OCI-M2 (cell line): ENCODE measurements at regions not wholly inside any gene's neighbourhood (a gene's known extent, or its start where the extent isn't known, plus 50 kb on each side); places are given as distances from the start of the nearest gene placed in this dataset.

Source experiments
- DNase-seq: peaks from one replicate; lab custom pipeline; 2025; ENCODE audit not compliant: unreplicated experiment; lab: John Stamatoyannopoulos, UW

- DNase-seq, result no peak
Observed at GRCh38 chr2:81937944-81938343, 1633.4 kb upstream of the LRRTM1 start.

DNA sequence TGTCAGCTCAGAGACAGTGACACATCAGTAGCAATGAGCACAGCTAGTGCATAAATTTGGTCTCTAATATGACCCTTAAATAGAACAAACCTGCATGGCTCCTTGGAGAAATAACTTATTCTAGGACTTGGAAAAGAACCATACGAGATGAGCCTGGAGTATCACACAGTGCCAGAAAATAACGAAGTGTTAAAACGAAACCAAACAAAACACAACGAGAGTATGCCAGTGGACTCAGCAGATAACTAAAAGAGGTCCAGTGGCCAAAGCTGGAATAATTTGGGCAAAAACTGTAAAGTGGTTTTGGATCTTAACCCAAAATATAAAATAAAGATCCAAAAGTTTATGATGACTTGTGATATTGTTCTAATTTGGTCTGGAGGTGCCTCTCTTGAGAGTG, 1599.0 kb upstream of the LRRTM1 start:
- no peak for DNase-seq

DNA sequence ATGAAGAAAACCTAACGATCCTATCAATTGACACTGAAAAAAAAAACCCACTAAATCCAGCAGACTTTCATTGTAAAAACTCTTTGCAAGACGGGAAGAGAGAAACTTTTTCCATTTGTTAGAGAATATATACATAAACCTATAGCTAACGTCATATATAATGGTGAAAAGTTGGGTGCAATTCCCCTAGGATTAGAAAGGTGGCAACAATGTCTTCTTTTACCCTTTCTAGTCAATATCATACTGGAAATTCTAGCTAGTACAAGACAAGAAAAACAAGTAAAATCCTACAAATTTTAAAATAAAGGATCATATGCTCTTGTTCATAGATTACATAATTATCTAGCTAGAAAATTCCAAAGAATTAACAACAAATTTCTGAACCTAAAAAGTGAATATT, 1596.5 kb upstream of the LRRTM1 start:
- no peak for DNase-seq

DNA sequence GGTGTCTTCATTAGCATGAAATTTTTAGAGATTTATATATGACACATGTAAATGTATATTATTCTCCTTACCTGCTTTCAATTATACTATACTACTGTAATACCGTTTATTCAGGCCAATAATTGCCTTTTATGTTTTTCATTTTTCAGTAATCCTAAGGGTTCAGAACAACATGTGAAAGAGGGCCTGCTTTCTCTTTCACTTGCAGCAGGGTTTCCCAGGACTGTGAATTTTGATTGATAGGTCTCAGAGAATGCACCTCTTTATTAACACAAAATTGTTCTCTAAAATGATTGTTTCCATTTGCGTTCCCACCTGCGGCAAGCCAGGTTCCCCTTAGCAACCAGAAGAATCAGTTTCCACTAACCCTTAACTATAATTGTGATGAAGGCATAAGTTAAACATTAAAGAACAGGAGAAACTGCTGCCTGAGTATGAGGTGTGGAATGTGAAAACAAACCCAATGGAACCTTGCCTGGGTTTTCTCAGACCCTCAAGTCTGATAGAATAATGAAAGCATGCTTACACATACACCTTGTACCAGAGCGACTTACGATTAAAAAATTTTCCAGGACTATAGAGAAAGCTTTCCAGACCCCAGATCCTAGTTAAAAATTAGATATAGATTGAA, 1591.2 kb upstream of the LRRTM1 start:
- DNase-seq, result no peak

DNA sequence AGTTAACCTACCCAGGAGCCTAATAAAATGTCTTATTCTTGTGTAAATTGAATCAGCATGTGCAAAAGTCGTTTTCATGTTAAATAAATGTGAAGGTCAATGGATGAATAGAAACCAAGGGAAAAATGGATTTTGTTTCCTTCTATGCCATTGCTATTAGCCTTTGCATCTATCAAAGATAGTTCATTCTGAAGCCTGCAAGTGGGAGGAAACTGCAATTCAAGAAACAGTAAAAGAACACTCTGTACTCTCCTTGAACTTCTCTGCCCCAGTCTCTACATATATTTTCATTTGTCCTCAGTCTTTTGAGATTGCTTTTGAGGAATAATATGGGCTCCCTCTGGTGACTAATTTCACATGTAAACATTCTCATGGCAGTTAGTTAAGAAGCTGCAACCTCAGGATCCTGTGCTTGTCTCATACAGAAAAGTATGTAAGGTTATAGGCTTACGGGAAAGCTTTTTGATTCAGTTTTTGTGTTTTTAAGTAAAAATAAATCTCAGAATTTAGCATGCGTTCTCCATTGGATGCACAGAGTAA, 1590.0 kb upstream of the LRRTM1 start:
- no peak for DNase-seq

GRCh38 chr2:81876624-81877023, 1572.1 kb upstream of the LRRTM1 start:
- no peak for DNase-seq

GRCh38 chr2:81872006-81872405, 1567.5 kb upstream of the LRRTM1 start:
- DNase-seq, result no peak

GRCh38 chr2:81870119-81870518, 1565.6 kb upstream of the LRRTM1 start:
- no peak for DNase-seq

DNA sequence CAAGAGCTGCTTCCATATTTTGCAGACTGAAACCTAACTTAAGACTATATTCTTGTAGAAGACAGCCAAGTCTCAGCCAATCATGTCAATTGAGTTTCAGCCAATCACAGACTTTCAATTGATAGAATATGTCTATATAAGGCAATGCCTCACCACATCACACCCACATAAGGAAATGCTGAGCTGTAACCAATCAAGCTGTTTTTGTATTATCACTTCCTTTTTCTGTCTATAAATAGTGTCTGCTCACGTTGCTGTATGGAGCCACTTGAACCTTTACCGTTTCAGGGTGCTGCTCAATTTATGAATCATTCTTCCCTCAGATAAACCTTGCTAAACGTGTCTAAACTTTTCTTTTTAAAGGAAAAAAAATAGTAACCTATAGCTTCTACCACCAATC, 1554.4 kb upstream of the LRRTM1 start:
- no peak for DNase-seq

DNA sequence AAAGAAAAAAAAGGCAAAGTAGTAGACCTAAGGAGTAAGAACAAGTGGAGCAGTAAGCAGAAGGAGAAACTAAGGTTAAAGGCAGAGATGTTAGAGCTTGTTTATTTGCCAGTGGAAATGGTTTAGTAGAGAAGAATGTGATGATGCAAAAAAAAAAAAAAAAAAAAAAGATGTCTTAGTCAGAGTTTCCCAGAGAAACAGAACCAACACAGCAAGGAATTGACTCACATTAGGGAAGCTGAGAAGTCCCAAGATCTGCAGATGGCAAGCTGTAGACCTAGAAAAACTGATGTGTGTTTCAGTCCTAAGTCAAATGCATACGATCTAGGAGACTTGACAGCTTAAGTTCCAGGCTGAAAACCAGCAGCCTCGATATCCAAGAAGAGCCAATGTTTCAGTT, 1548.8 kb upstream of the LRRTM1 start:
- no peak for DNase-seq

- DNase-seq, result no peak
Observed at GRCh38 chr2:81852651-81853050, 1548.1 kb upstream of the LRRTM1 start.

DNA sequence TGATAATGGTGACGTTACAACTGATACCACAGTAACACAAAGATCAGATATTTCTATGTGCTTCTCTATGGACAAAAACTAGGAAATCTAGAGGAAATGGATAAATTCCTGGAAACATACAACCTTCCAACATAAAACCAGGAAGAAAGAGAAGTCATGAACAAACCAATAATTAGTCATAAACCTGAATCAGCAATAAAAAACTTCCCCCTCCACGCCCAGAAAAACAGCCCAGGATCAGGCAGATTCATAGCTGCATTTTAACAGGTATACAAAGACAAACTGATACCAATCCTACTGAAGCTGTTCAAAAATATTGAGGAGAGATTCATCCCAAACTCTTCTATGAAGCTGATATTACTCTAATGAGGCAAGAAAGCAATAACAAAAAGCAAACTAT, 1535.2 kb upstream of the LRRTM1 start:
- DNase-seq, result no peak

DNA sequence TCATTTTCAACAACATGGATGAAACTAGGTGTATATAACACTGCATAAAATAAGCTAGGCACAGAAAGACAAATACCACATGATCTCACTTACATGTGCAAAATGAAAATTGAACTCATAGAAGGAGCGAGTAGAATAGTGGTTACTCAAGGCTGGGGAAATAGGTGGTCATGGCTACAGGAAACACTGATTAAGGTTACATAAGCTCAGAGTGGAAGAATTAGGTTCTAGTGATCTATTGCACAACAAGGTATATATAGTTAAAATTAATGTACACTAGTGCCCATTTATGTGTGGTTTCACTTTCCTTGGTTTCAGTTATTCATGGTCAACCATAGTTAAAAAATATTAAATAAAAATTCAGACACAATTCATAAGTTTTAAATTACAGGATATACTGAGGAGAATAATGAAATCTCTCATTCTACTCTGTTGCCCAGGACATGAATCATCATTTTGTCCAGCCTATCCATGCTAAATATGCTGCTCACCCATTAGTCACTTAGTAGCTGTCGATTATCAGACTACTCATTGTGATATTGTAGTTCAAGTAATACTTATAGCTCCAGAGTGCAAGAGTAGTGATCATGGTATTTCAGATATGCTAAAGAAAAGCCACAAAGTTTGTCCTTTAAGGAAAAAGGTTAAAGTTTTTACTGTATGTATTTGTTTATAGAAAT, 1530.9 kb upstream of the LRRTM1 start:
- DNase-seq, result no peak

DNA sequence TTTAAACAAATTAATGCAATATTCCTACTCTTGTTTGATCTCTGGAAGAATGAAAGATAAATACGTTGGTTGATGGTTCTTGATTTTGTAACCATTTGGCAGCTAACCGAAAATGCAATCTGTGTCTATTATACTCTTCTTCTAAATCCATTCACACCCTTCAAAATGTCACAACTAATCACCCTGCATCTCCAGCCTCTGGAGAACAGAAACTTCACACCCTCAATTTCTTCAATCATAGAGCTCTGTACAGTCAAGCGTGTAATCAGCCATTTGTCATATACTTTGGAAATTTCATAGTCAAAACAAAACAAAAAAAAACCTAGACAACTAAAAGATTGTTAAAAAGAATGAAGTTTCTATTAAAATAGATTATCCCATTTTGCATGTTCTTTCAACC, 1482.3 kb upstream of the LRRTM1 start:
- no peak for DNase-seq

DNA sequence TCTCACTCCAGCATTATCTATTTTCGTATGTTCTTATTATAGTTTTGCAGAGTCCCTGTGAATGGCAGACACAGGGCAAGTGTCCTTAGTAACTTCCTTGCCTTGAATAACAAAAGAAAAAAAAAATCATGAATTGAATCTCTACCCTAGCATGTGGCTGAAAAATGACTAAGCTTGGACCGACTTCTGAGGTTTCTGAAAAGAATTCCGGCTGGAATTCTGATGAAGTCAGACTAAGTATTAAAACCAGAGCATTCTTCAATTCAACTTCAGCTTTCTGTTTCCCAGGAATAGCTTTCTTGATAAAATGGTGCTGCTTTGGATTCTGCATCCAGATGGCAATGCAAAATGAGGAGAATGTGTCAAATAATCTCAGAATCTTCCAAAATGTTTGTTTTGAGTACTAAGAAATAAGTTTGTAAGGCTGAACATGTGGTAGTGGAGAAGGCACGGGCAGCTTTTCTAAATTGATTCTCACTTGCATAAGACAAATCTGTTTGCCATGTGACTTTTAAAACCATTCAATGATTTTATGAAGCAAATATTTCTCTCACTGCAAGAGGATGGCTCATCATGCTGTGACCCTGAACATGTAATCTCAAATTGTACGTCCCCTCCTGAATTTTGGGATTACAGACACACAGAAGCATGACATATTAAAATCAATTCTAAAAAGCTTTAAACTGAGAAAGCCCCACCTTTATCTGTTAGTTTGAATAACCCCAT, 1462.8 kb upstream of the LRRTM1 start:
- DNase-seq, result no peak

DNA sequence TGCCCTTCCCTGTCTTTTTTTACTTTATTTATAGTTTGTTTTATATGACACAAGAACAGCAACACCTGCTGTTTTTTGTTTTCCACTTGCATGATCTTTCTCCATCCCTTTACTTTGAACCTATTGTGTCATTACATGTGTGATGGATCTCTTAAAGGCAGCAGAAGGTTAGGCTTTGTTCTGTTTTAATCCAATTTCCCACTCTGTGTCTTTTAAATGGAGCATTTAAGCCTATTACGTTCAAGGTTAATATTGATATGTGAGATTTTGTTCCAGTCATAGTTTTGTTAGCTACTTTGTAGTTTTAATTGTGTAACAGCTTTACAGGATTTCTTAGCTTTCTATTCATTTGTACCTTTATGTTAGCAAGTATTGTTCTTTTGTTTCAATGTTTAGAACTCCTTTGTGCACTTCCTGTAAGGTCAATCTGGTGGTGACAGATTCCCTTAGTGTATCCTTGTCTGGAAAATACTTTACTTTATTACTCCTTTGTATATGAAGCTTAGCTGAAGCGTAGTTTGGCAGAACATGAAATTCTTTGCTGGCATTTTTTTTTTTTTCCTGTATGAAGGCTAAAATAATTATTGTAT, 1443.0 kb upstream of the LRRTM1 start:
- no peak for DNase-seq

- DNase-seq, result no peak
Observed at GRCh38 chr2:81739966-81740365, 1435.4 kb upstream of the LRRTM1 start.

GRCh38 chr2:81734981-81735380, 1430.4 kb upstream of the LRRTM1 start:
- no peak for DNase-seq

GRCh38 chr2:81714817-81715216, 1410.3 kb upstream of the LRRTM1 start:
- DNase-seq, result no peak

DNA sequence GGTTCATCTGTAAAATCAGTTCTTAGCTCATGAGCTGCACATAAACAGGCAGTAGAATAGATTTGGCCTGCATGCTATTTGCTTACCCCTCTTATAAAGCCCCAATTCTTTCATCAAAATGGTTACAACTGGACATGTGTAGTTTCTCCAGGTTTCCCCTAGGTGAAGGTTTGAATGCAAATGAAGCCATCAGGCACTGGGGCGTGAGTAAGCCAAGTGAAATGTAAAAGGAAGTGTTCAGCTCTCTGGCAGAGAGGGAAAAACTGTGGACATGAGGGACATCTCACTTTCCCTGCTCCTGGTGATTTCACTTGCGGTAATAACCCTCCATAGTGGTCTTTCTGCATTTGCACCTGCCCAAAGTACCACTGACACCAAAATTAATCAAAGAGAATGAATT, 1402.3 kb upstream of the LRRTM1 start:
- DNase-seq, result no peak

- no peak for DNase-seq
Observed at GRCh38 chr2:81703831-81704230, 1399.3 kb upstream of the LRRTM1 start.

GRCh38 chr2:81692566-81692965, 1388.0 kb upstream of the LRRTM1 start:
- DNase-seq, result no peak
